ENCODE measurements at regions not wholly inside any gene's neighbourhood (a gene's known extent, or its start where the extent isn't known, plus 50 kb on each side); places are given as distances from the start of the nearest gene placed in this dataset.

- TF ChIP-seq CTCF (IDR thresholded peaks at IDR 0.05) = no peak
- no peak for TF ChIP-seq POLR2A (IDR thresholded peaks at IDR 0.05)
Measured at GRCh38 chr15:66909381-66909890, 156.0 kb upstream of the SMAD3 start.

Measured in body of pancreas (tissue), 4 donors.